ENCODE measurements at regions not wholly inside any gene's neighbourhood (a gene's known extent, or its start where the extent isn't known, plus 50 kb on each side); places are given as distances from the start of the nearest gene placed in this dataset.
"Not testable (repeated sequence)": the region's sequence is repeated elsewhere in the genome, so short reads cannot be mapped to it uniquely, and the experiment has no call there.

GRCh38 chr18:8525692-8526091 lies 83.5 kb upstream of the RAB12 start:
- no peak for DNase-seq (ENCODE audit: low read depth, low spot score)

GRCh38 chr18:8526332-8526731 lies 82.9 kb upstream of the RAB12 start:
- no peak for DNase-seq (ENCODE audit: low read depth, low spot score)
- no peak overlapping the region for H3K4me3 ChIP-seq (ENCODE audit: low read length)

More at GRCh38 chr18:8525692-8526091, 83.5 kb upstream of the RAB12 start:
- H3K4me3 ChIP-seq (ENCODE audit: low read length) = no peak overlapping the region

- DNase-seq (ENCODE audit: low read depth, low spot score) = no peak
- no peak overlapping the region for H3K4me3 ChIP-seq (ENCODE audit: low read length)
Measured at GRCh38 chr18:8529609-8530008, 79.6 kb upstream of the RAB12 start.

- not testable (repeated sequence) for H3K4me3 ChIP-seq (ENCODE audit: low read length); DNase-seq (ENCODE audit: low read depth, low spot score)
Measured at GRCh38 chr18:8531084-8531483, 78.2 kb upstream of the RAB12 start.

- H3K4me3 ChIP-seq (ENCODE audit: low read length) = no peak overlapping the region
- DNase-seq (ENCODE audit: low read depth, low spot score) = no peak
Measured at GRCh38 chr18:8536231-8536630, 73.0 kb upstream of the RAB12 start.

- no peak for DNase-seq (ENCODE audit: low read depth, low spot score)
Measured at GRCh38 chr18:8536922-8537321, 72.3 kb upstream of the RAB12 start.

DNA sequence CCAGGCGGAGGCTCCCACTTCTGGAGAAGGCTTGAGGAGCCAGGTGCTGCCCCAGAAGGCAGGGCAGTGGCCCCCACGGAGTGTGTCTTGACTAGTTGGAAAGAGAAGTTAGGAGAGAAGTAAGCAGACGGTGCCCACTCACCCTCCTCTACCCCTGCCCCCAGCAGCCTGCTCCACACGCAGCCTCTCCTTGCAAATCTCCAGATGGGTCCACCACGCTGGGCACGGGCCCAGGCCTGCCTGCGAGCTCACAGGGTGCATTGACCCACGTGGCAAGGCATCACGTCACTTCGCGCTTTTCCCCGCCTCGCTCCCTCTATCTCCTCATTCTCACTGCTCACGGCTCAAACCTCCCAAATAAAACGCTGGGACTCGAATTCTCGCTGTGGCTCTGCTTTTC lies 71.8 kb upstream of the RAB12 start:
- no peak overlapping the region for H3K4me3 ChIP-seq (ENCODE audit: low read length)
- no peak for DNase-seq (ENCODE audit: low read depth, low spot score)

More at GRCh38 chr18:8536922-8537321, 72.3 kb upstream of the RAB12 start:
- H3K4me3 ChIP-seq (ENCODE audit: low read length) = no peak overlapping the region

- DNase-seq (ENCODE audit: low read depth, low spot score) = no peak
Measured at GRCh38 chr18:8538935-8539334, 70.3 kb upstream of the RAB12 start.

DNA sequence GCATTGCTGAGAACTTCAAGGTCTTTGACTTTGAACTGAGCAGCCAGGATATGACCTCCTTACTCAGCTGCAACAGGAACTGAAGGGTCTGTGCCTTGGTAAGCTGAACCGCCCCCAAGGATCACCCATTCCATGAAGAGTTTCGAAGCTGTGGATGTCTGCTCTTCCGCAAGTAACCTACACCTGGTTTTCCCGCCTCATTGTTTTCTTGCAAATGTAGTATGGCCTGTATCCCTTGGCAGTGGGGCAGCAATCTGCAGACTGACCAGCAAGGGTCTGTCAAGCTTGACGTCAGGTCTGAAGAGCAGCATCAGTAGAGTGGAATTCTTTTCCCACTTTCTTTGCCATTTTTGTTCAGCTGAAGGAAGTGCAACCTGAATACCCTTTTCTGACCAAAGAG lies 62.6 kb upstream of the RAB12 start:
- H3K4me3 ChIP-seq (ENCODE audit: low read length) = no peak overlapping the region

More at GRCh38 chr18:8538935-8539334, 70.3 kb upstream of the RAB12 start:
- no peak overlapping the region for H3K4me3 ChIP-seq (ENCODE audit: low read length)

DNA sequence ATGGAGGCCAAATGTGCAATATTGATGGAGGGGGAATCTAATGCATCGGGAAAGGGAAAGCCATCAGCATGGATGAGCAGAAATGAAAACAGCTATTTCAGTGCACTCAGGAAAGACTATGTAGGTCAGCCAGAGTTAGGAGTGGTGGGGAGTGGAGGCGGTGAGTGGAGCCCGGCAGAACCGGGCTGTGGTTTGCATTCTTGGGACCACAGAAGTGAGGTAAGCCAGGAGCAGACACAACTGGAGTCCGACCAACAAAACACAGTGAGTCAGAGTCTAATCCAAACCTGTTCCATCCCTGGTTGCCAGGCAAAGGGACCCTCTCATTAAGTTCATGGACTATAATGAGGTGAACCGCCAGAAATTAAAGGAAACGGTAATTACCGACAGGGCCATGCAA lies 61.1 kb upstream of the RAB12 start:
- no peak overlapping the region for H3K4me3 ChIP-seq (ENCODE audit: low read length)
- DNase-seq (ENCODE audit: low read depth, low spot score) = no peak

More for the DNA sequence above, 62.6 kb upstream of the RAB12 start:
- no peak for DNase-seq (ENCODE audit: low read depth, low spot score)

DNA sequence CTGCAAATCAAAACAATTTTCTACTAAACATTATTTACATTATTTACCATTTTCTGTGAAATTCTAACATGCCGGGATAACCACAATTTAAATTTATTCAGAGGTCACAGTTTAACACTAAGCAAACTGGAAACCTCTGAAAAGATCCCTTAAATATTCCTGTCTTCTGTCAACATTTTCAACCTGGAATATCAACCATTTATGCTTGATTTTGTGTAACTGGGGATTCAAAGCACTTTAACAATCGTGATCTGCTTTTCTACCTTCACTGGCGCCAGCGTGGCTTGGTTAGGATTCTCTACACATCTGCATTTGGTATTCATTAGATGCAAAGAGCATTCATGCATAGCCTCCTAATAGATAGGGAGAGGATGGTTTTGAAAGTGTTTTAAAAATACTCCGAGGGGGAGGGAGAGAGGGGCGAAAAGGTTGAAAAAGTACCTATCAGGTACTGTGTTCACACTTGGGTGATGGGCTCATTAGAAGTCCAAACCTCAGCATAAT lies 59.9 kb upstream of the RAB12 start:
- H3K4me3 ChIP-seq (ENCODE audit: low read length) = no peak overlapping the region

DNA sequence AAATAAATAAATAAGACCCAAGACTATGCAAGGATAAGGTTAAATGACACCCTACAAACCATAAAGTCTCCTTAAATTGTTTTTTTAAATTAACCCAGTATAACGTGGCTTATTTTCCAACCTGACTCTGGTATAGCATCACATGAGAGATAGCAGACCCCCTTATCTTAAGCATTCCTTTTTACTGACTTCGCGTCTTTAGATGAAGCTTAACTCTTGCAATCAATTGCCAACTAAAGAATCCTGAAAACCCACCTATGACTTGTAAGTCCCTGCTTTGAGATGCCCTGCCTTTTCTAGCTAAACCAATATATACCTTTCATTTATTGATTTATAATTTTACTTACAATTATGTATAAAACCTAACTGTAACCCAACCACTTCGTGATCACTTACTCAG lies 57.1 kb upstream of the RAB12 start:
- no peak for DNase-seq (ENCODE audit: low read depth, low spot score)
- H3K4me3 ChIP-seq (ENCODE audit: low read length) = no peak overlapping the region

More for the DNA sequence above, 59.9 kb upstream of the RAB12 start:
- DNase-seq (ENCODE audit: low read depth, low spot score) = no peak

GRCh38 chr18:8554354-8554753 lies 54.9 kb upstream of the RAB12 start:
- H3K4me3 ChIP-seq (ENCODE audit: low read length) = no peak overlapping the region
- DNase-seq (ENCODE audit: low read depth, low spot score) = no peak

DNA sequence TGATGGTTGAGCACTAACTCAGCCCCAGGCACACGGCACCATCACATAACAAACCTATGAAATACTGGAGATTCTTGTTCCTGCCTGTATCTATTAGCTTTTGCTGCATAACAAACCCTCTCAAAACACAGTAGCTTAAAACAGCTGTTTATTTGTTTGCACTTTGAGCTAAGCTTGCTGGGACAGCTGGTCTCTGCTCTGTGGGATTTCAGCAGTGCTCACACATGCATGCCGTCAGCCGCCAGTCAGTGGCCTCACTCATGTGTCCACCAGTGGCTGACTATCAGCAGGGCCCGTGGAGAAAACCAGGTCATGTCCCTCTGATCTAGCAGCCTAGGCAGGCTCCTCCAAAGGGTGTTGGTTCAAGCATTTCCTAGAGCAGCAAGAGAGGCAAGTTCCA lies 52.8 kb upstream of the RAB12 start:
- no peak for DNase-seq (ENCODE audit: low read depth, low spot score)
- no peak overlapping the region for H3K4me3 ChIP-seq (ENCODE audit: low read length)

Measured in Jurkat, Clone E6-1 (cell line).